ENCODE measurements at regions not wholly inside any gene's neighbourhood (a gene's known extent, or its start where the extent isn't known, plus 50 kb on each side); places are given as distances from the start of the nearest gene placed in this dataset.

DNA sequence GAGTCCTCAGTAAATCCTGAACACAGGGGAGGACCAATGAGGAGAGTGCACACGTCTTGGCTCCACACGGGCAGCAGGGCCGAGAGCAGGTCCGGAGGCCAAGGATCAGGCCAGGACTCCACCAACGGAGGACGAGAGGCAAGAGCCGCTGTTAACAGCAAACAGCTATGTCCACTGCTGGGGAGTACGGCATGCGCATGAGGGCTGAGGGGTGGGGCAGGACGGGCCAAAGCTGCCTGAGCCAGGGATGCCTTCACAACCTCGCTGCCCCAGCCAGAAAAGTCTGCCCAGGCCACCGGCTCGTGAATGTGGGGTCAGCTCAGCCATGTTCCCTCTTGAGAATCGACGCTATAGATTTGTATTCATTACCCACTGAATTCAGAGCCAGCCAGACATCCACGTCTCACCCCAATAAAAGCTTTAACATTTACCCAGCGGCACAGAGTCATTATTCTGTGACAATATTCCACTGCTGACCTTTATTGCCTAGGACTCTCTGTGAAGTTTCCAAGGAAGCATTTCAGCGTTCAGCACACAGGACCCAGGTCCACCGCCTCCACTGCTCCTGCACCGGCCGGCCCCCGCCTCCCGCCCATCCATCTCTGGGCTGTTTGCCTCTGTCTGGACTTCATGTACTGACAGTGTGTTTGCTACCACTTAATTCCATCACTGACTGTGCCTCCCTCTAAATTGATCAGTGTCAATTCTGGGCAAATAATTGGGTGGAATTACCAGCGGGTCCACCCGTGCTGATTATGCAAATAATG is 384.9 kb downstream of the SHANK2 start:
- H3K4me2 ChIP-seq = no peak overlapping the region
- no peak overlapping the region for H3K27ac ChIP-seq
- BruUV-seq (replicated peaks) = no TSS peak
- intact Hi-C loops (cut with micrococcal nuclease; ENCODE audit: unreplicated experiment) = no loop called here
- no peaks in the 10 kb centered on the region for H3K27me3 ChIP-seq (ENCODE audit: insufficient read depth, low read depth)
- no peaks in the 10 kb centered on the region for H3K9me3 ChIP-seq (ENCODE audit: insufficient read depth, low read depth)
- no peaks in the 10 kb centered on the region for H3K36me3 ChIP-seq (ENCODE audit: low read depth)
- no peak overlapping the region for H2AFZ ChIP-seq
- CTCF ChIA-PET = no interaction called here
- no peaks in the 10 kb centered on the region for H3K4me1 ChIP-seq (replicated peaks; ENCODE audit: insufficient read depth)
- POLR2A ChIA-PET (ENCODE audit: unreplicated experiment) = no interaction called here
- no peaks in the 10 kb centered on the region for H3F3A ChIP-seq (ENCODE audit: insufficient read depth, low read depth)
- DNase-seq = no peak
- H3K4me3 ChIP-seq = no peak overlapping the region
- no peaks in the 10 kb centered on the region for H3K9me2 ChIP-seq (ENCODE audit: insufficient read depth)
- H3K79me2 ChIP-seq (ENCODE audit: low read depth) = no peaks in the 10 kb centered on the region
- TF ChIP-seq EZH2 (IDR thresholded peaks at IDR 0.05; ENCODE audit: low read depth) = no peak
- TF ChIP-seq, protein P1, sequence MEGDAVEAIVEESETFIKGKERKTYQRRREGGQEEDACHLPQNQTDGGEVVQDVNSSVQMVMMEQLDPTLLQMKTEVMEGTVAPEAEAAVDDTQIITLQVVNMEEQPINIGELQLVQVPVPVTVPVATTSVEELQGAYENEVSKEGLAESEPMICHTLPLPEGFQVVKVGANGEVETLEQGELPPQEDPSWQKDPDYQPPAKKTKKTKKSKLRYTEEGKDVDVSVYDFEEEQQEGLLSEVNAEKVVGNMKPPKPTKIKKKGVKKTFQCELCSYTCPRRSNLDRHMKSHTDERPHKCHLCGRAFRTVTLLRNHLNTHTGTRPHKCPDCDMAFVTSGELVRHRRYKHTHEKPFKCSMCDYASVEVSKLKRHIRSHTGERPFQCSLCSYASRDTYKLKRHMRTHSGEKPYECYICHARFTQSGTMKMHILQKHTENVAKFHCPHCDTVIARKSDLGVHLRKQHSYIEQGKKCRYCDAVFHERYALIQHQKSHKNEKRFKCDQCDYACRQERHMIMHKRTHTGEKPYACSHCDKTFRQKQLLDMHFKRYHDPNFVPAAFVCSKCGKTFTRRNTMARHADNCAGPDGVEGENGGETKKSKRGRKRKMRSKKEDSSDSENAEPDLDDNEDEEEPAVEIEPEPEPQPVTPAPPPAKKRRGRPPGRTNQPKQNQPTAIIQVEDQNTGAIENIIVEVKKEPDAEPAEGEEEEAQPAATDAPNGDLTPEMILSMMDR (conservative IDR thresholded peaks at IDR 0.05) = no peak
- no peaks in the 10 kb centered on the region for H4K20me1 ChIP-seq (ENCODE audit: insufficient read depth)

DNA sequence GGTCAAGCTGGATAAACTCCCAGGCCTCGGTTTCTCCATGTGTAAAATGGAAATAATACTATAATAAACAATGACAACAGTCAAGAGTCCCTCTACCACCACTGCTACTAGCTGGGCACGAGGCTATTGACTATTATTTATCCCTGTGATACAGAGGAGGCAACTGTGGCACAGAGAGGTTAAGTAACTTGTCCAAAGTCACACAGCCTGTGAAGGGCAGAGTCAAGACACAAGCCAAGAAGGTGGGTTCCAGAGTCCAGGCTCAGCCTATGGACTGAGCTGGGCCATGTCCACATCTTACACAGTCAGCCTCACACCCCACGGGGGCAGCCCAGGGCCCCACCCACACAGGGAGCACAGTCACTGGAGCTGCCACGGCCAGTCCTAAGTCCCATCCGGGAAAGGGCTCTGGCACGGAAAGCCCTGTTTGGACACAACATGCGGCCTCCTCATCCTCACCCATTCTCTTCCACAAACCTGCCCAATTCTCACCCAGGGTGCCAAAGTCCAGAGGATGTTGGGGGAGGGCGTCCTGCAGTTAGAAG is 384.0 kb downstream of the SHANK2 start:
- no TSS peak for BruUV-seq (replicated peaks)
- H3K27ac ChIP-seq = no peak overlapping the region
- ChIA-PET CTCF (no interaction called here), POLR2A (ENCODE audit: unreplicated experiment) (no interaction called here)
- no peak for DNase-seq
- intact Hi-C loops (cut with micrococcal nuclease; ENCODE audit: unreplicated experiment) = no loop called here
- no peaks in the 10 kb centered on the region for H3K9me2 ChIP-seq (ENCODE audit: insufficient read depth)
- no peaks in the 10 kb centered on the region for H3K27me3 ChIP-seq (ENCODE audit: insufficient read depth, low read depth)
- H3K36me3 ChIP-seq (ENCODE audit: low read depth) = no peaks in the 10 kb centered on the region
- no peak overlapping the region for H3K4me3 ChIP-seq
- no peaks in the 10 kb centered on the region for H3K4me1 ChIP-seq (replicated peaks; ENCODE audit: insufficient read depth)
- H2AFZ ChIP-seq = no peak overlapping the region
- H3K9me3 ChIP-seq (ENCODE audit: insufficient read depth, low read depth) = no peaks in the 10 kb centered on the region
- no peak overlapping the region for H3K4me2 ChIP-seq
- TF ChIP-seq, protein P1 (conservative IDR thresholded peaks at IDR 0.05) = no peak
- no peak for TF ChIP-seq EZH2 (IDR thresholded peaks at IDR 0.05; ENCODE audit: low read depth)
- H3K79me2 ChIP-seq (ENCODE audit: low read depth) = no peaks in the 10 kb centered on the region
- H4K20me1 ChIP-seq (ENCODE audit: insufficient read depth) = no peaks in the 10 kb centered on the region; the same call in 1 of the 2 replicates
- no peaks in the 10 kb centered on the region for H3F3A ChIP-seq (ENCODE audit: insufficient read depth, low read depth)

DNA sequence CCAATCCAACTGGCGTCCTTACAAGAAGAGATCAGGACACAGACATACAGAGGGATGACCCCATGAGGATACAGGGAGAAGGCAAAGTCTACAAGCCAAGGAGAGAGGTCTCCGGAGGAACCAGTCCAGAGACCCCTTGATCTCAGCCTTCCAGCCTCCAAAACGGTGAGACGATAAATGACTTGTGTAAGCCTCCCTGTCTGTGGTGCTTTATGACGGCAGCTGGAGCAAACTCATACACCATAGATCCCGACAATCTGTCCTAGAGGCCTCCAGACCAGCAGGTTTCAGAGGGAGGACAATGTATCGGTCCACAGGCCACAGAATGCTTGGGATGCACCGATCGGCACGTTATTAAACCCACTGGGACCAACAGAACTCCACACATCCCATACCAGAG is 383.3 kb downstream of the SHANK2 start:
- no peak overlapping the region for H3K4me3 ChIP-seq
- no peaks in the 10 kb centered on the region for H3K4me1 ChIP-seq (replicated peaks; ENCODE audit: insufficient read depth)
- H4K20me1 ChIP-seq (ENCODE audit: insufficient read depth) = no peaks in the 10 kb centered on the region; the same call in 1 of the 2 replicates
- ChIA-PET CTCF (no interaction called here), POLR2A (ENCODE audit: unreplicated experiment) (no interaction called here)
- intact Hi-C loops (cut with micrococcal nuclease; ENCODE audit: unreplicated experiment) = no loop called here
- H3K36me3 ChIP-seq (ENCODE audit: low read depth) = no peaks in the 10 kb centered on the region
- no peaks in the 10 kb centered on the region for H3K79me2 ChIP-seq (ENCODE audit: low read depth)
- no peak for DNase-seq
- no peak overlapping the region for H2AFZ ChIP-seq
- no TSS peak for BruUV-seq (replicated peaks)
- H3K9me2 ChIP-seq (ENCODE audit: insufficient read depth) = no peaks in the 10 kb centered on the region
- H3K9me3 ChIP-seq (ENCODE audit: insufficient read depth, low read depth) = no peaks in the 10 kb centered on the region
- H3F3A ChIP-seq (ENCODE audit: insufficient read depth, low read depth) = no peaks in the 10 kb centered on the region
- TF ChIP-seq EZH2 (IDR thresholded peaks at IDR 0.05; ENCODE audit: low read depth) = no peak
- TF ChIP-seq, protein P1 (conservative IDR thresholded peaks at IDR 0.05) = no peak
- H3K4me2 ChIP-seq = no peak overlapping the region
- no peaks in the 10 kb centered on the region for H3K27me3 ChIP-seq (ENCODE audit: insufficient read depth, low read depth)
- H3K27ac ChIP-seq = no peak overlapping the region
